ENCODE measurements at regions not wholly inside any gene's neighbourhood (a gene's known extent, or its start where the extent isn't known, plus 50 kb on each side); places are given as distances from the start of the nearest gene placed in this dataset.

DNA sequence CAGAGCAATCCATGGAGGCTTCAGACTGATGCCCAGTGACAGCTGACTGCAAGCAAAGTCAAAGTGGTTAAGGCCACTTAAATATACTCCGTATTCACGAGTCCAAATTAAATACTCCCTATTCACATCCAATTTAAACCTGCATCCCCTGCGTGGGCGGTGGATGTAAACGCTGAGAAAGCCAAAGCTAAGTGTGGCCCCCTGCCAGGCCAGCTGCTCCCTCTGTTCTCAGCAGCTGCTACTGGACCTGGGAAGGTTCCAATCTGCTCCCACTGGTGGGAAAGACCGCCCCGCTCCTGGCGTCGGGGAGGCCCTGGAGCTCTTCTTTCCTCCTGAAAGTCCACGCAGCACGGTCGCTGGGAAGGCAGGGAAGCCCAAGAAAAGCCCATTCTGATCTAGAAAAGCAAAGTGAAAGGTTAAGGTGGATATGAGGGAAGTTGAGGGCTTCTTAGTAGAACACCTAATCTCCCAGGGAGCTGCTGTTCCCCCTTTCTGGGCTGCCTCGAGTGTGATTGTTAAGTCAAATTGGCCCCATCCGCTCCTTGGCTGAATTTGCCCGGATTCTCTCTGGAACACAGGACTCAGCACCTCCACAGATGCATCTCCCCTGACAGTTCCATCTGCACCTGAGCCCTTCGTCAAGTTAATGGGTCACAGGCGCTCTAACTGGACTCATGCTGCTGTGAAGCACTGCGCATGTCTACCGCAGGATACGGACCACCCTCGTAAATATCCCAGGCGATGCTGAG is 205.5 kb downstream of the USP12 start:
- no peak for DNase-seq

DNA sequence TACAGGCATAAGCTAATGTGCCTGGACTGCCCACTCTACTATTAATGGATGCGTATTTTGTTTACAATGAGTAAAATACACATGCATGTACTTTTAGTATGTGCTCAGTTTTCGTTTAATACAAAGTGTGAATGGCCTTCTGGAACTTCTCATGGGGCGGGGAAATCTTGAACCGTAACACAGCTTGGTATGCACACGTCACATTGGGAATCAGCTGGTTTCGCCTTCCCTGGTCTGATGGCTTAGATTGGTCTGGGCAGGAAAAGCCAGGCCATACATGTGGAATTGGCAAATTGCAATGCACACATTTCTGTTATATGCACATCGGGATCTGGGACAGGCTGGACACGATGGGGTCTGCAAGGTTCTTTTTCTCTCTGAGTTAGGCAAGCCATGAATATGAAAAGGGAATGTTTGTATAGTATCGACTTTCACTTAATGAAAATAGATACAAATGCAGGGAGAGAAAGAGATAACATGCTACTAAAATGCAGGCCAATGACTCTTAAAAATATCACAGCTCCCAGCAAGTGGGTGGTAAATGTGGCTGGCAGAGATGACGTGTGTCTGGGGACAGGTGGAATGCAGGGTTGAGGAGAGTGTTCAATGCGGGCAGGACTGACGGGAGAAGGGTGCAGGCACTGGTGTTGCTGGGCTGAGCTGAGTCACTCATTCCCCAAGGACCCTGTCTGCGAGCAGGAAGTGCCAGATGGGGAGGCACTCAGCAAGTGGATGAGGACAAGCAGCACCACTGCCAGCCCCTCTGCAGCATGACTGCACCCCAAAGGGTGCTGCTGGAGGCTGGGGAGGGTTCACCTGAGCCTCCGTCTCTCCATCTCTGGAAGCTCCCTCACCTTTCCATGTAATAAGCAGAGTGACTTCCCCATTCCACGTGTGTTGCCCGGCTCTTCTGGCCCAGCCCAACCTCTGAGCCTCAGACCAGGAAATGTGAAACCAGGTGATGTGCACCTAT is 204.0 kb upstream of the GPR12 start:
- no peak for DNase-seq

DNA sequence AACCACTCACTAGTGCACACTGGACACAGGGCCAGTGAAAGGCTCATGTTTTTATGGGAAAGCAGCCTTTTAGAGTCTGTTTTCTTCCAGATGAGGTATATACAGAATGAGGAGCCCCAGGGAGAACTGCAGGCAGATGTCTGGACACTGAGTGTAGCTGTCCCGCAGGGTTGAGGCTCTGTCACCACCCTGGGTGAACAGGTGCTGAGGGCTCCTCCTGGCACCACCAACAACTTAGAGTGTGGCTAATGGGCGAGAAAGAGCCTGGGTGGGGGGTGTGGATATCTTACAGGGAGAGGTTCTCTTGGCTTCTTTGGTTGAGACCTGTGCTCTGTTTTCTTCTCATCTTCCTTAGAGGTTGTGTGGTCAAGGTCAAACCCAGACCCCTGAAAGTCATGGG is 202.1 kb upstream of the GPR12 start:
- DNase-seq: no peak

DNA sequence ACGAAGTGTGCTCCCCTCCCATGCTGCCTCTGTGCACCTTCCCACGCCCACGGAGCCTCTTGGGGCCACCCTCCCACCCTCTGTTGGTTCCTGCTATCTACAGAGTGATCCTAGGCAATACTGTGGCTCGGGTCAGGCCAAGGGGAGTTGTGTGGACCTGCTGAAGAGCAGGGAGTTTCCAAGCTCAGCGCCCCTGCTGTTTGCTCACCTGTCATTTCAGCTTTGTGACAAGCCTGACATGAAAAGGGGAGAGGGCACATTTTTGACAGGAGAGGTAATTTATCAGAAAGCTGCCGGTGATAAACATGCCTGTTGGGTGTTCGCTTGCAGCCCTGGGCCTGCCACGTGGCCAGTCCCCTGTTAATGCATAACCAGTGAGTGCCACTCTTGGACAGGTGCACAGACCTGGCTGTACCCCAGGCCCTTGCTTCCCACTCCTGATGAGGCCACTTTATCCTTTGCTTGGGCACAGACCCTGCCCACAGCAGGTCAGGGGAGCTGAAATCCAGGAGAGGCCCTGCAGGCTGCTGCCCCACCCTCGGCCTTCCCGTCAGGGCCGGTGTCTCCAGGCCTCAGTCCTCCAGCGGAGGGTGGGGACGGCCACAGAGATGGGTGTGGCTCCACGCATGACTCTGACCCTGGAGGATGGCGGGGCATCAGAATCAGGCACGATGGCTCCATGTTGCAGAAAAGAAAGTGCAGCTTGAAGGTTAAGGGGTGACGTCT is 201.5 kb upstream of the GPR12 start:
- DNase-seq: no peak

DNA sequence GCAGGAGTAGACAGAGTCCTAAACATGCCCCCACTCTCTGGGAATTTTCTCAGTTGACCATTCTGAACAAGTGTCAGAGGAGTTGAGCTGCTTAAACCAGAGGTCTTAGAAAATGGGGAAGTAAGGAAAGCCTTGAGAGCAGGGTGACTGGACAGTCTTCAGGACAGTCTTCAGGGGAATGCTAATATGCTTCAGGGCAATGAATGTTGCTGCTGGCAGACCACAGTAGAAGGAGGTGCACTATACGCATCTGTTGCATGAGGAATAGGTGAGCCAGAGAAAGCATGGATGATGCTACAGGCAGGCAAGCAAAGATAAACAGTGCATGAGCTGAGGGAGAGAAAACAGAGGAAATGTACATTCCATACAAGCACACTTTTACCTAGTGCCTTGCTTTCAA is 196.6 kb upstream of the GPR12 start:
- no peak for DNase-seq

DNA sequence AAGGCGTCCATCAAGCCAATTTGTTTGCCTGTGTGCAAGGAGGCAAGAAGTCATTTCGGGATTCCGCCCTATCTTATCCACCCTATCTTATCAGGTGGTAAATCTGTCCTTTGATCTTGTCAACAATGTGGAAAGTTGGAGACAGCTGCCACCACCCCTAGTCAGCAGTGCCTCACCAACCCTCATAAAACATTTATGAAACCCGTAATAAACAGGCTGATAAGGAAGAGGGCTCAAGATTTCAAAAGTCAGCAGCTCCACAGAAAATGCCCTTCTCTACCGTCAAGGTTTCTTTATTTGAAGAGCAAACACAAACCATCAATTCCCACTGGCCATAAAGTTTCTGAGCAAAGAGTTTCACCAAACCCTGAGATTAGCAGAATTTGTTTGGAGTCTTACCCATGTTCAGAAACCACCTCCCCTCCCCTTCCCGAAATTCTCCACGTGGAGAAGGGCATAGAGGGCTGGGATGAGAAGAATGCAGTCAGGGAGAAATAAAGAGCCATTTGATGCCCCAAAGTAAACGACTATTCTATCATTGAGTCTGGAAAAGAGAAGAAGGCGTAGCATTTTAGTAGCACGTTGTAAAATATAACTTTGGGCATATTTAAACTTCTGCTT is 196.0 kb upstream of the GPR12 start:
- no peak for DNase-seq

DNA sequence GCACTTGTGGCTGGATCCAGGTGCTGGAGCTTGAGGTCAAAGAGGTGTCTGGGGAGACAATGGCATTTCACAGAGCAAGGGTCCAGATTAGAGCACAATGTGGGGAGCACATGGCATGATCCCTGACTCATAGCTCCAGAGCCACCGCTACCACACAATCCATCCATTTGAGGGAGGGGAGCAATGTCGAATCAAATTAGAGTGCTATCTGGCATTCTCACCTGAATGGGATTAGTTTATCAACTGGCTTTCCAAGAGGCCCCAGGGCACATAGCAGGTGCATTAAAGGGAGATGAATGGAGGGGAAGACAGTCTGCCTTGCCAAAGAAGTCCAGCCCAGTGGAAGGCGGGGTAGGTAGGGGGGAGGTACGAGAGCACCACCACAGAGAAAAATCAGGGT is 194.4 kb upstream of the GPR12 start:
- DNase-seq: no peak

DNA sequence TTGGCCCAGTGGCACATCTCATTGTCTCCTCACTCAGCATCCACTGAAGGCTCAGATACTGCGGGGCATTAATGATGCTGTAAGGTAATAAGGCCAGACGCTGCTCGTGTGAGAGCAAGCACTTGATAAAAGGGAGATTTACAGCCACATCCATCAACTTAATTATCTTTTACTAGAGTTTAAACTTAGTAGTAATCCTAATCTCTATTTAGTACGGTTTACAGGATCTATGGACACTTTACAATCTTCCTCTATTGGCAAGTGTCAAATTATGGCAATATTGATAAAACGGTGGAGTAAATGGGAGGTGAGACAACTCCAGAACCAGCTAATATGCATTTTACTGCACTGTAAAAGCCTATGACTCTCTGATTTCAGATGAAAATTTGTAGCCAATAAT is 192.7 kb upstream of the GPR12 start:
- DNase-seq: no peak

DNA sequence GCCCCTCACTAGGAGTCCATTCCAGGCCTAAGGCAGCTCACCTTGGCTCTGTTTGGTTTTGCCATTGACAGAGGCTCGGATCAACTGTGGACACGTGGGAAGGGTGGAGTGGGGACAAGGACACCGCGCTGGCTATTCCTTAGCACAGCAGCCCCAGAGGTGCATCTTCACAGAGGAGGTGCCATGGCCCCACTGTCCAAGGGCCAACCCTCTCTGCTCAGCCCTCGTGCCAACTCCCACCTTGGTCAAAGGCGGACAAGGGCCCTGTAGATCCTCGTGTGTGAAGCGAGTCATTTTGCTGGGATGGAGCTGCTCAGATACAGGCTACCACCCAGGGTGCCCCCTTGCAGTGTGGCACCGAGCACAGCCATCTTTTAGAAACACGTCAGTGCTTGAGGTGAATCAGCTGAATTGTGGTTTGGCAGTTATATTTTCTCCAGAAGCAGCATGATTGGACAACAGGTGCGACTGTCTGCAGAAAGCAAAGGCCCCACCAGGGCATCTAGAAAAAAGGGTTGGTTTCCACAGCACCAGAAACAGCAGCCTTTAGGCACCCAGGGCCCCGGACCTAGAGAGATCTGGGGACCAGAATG is 192.1 kb upstream of the GPR12 start:
- DNase-seq: no peak

DNA sequence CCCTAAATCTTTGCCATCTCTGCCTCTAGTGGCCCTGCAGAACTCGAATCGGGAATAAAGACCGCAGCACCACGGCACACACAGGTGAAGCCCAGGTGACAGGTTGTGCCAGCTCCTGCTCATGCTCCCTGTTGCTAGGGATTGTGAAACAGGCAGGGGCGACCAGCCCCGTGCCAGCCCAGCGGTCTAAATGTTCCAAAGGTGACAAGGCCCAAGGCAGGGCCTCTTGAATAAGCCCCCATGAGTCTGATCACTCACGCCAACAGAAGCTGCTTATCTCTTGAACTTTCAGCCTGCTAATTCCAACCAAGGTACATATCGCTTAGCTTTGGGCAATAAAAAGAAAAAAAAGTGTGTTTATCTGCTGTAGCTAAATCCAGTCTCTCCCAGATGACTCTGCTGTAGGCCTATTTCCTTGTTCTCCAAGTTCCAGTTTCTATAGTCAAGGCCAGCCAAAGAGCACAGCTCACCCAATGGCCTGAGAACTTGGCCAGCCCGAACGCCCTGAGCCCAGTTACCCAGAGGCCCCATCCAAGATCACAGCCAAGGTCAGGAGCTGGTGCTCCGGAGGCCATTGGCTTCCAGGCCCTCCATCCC is 191.1 kb upstream of the GPR12 start:
- DNase-seq: no peak

DNA sequence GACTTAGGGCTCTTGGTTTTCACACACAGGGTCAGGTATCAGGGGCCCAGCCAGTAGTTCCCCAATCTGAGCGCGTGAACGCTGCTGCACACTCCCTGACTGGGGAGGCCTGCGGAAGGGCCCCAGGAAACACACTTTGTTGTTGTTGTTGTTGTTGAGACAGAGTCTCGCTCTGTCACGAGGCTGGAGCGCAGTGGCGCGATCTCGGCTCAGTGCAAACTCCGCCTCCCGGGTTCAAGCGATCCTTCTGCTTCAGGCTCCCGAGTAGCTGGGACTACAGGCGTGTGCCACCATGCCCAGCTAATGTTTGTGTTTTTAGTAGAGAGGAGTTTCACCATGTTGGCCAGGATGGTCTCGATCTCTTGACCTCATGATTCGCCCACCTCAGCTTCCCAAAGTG is 190.4 kb upstream of the GPR12 start:
- no peak for DNase-seq

DNA sequence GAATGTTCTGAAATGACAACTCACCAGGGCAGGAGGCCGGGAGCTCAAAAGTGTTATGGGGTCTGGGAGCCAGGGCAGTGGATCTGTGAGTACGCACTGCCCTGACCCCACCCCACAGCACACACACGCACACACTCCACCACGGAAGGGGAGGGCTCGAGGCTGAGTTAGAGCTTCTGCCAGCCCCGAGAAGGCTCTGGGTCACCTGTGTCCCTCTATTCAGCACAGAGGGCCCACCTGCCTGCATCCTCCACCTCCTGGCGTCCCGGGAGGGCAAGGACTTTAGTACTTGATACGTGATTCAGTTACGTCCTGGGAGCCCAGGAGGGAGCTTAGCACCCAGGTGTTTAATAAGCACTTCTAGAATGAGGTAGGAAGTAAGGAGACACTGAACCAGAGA is 190.0 kb upstream of the GPR12 start:
- DNase-seq: no peak

DNA sequence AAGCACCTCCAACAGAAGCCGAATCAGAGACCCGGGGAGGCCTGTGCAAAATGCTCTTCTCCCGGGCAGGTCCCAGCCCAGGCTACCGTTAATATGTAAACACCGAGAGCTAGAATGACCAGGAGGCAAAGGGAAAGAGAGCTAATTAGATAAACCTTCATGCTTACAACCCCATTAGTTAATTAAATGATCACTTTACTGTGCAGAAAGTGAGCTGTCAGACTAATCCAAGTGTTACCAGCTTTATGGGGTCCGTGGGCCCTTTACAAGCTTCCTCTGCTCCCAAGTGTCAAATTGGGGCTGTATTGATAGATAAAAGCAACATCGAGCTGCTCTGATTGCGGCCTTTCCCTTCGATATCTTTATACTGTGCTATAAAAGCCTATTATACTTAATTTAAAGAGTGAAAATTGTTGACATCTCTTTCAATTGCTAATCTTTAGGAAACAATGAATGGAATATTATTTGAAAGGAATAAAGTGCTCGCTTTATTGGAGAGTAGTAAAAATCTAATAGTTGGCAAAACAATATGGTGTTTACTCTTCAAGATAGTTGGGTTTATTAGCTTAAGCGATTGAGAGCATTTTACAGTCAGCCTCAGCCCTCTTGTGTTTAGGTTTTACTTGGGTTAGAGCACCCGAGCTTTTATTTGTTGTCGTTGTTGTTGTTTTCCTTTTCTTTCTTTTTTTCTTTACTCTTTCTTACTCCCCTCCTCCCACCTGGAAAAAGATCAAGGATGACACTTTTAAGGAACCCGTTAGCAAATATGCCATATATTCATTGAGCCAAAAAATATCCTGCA is 189.3 kb upstream of the GPR12 start:
- no peak for DNase-seq

DNA sequence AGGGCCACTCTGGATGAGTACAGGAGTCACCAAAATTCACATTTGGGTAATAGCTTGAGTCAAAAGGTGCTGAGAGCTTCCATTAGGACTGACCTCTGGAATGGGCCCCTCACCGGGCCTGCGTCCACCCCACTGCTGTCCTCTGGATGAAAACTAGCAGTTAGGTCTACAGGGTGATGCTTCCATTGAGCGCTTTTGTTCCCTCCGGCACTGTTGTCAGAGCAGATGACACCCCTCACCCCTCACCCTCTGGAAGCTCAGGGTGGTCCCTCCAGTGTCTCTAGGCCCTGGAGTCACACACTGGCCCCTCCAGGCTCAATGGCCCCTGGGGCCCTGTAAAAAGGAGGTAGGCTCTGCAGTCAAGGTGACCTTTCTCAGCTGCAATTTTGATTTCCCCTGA is 187.8 kb upstream of the GPR12 start:
- DNase-seq: no peak

DNA sequence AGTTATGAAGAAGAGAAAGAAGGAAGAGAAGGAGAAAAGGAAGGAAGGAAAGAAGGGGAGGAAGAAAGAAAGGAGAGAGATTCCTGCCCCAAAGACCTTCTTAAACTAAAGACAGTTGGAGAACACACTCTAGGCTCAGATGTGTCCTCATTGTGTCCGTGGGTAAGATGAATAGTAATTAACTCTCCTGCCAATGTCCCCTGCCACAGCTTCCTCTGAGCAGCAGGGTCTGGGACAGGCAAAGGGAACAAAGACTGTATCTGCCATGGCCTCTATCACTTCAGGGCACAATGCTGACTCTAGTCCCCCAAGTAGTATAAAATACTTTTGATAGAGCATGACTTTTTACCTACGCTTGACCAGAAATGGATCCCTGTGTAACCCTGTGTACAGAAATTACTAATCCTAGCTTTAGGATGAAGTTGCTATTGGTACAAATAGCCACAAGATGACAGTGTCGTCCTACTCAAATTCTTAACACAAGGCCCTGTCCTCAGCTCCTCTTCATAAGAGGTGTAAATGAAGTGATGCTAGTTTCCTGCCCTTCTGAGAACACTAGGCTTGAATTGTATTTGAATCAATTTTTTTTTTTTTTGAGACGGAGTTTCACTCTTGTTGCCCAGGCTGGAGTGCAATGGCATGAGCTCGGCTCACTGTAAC is 186.2 kb upstream of the GPR12 start:
- no peak for DNase-seq

DNA sequence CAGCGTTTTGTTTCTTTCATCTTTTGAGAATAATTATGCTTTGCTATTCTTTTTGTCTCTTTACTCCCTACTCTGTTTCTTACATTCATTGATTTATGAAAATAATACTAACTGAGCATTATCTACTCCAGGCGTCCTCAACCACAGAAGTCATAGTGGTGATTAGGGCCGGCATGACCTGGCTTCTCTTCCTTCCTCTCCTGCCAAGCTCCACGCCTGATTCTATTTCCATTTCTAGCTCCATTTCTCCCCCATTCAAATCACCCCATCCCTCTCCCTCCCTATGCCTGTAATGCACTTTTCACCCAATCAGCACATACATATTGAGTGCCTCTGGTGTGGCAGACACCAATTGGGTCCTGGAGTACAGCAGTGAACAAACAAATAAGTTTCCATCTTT is 183.2 kb upstream of the GPR12 start:
- DNase-seq: no peak

DNA sequence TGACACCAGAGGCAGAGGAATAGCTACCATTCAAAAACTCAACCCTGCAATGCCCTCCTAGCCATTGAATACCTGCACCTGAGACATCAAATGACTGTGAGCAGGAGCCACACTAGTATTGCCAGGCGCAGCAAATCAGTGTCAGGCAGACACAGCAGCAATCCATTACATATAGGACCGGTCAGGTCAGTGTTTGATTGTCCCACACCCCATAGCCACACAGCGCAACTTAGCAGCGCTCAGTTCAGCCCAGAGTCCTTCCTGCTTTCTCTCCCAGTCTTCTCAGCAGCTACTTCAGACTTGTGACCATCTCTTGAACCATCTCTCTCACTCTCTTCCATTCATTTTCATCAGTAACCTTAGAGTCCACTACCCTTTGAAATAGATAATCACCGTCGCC is 181.6 kb upstream of the GPR12 start:
- DNase-seq: no peak

DNA sequence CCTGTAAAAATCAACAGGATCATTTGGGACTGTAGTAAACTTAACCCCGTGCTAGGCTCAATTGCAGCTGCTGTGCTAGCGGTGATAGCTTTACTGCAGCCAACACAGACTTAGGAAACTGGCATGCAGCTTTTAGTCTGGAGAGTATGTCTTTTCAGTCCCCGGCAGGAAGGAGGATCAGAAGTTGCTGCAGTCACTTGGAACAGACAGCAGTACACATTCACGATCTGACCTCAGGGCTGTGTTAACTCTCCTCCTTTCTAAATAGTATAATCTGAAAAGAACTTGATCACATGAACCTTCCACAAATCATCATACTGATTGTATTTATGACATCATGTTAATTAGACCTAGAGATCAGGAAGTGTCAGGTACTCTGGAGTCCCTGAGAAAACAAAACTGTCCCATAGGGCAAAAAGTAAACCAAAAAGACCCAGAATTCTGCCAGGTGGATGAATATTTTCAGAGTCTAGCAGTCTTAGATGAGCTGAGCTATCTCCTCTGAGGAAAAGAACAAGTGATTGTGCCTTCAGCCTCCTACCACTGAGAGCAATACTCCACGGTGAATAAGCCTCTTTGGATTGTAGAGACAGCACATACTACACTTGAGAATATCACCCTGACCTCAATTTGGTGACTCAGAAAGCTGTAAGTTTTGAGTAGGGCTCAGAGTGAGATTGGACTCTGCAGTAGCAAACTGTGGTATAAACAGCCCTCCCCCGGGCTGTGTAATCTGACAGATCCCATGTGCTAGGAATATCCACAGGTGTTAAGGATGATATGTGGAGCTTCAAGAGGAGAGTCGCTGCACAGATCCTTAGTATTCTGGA is 181.0 kb upstream of the GPR12 start:
- DNase-seq: no peak

DNA sequence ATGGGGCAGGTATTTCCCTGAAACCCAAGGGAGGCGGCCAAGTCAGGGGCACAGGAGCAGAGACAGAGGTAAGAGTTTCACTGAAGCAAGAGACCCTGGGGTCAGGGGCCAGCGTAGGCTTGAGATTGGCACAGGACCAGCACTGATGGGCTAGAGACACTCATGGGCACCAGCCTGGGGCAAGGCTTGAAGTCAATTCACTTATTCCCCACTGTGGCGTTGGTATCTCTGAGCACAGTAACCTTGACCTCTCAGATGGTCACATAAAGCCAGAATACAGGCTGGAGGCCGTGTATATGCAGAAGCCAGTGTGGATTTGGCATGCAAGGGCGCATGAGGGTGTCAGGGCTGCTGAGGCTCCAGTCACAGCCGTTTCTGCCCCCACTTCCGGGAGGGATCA is 173.5 kb upstream of the GPR12 start:
- no peak for DNase-seq

DNA sequence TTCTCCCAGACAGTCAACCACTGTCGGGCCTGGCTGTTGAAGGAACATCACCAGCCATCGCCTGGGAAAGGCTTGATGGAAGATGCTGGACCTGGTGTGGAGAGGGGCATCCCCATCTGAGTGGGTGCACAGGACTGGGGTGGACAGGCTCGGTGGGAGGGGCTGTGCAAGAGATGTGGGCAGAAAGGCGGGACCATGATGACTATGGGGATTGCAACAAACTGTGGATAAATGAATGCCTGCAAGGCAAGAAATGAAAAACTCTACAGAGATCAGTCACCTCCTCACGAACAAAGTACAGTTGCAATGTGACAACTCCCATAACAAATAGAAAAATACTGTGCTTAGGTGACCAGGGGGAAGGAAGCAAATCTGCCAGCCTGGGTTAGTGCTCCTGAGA is 171.9 kb upstream of the GPR12 start:
- no peak for DNase-seq

Measured in T-helper 9 cell (primary cell).